Right kidney (tissue), 1 donor: ENCODE measurements at regions not wholly inside any gene's neighbourhood (a gene's known extent, or its start where the extent isn't known, plus 50 kb on each side); places are given as distances from the start of the nearest gene placed in this dataset.
"Not testable (repeated sequence)": the region's sequence is repeated elsewhere in the genome, so short reads cannot be mapped to it uniquely, and the experiment has no call there.

Experiments
- DNase-seq: peaks from one replicate; pipeline ENCODE4 v3.0.0-alpha.2; 2016

GRCh38 chr10:3571310-3571825 is 213.6 kb downstream of the KLF6 start:
- DNase-seq: no peak

GRCh38 chr10:3570855-3571266 is 214.1 kb downstream of the KLF6 start:
- no peak for DNase-seq

GRCh38 chr10:3570131-3570729 is 214.8 kb downstream of the KLF6 start:
- no peak for DNase-seq

- no peak for DNase-seq
Observed at GRCh38 chr10:3568983-3569382, 216.0 kb downstream of the KLF6 start.

- no peak for DNase-seq
Observed at GRCh38 chr10:3568392-3568791, 216.6 kb downstream of the KLF6 start.

- DNase-seq: no peak
Observed at GRCh38 chr10:3567291-3567963, 217.6 kb downstream of the KLF6 start.

- no peak for DNase-seq
Observed at GRCh38 chr10:3566627-3567026, 218.4 kb downstream of the KLF6 start.

GRCh38 chr10:3564346-3565002 is 220.5 kb downstream of the KLF6 start:
- DNase-seq: no peak

GRCh38 chr10:3563298-3563697 is 221.7 kb downstream of the KLF6 start:
- no peak for DNase-seq

- DNase-seq: not testable (repeated sequence)
Observed at GRCh38 chr10:3560628-3561027, 224.4 kb downstream of the KLF6 start.

GRCh38 chr10:3559527-3559926 is 225.5 kb downstream of the KLF6 start:
- DNase-seq: no peak

GRCh38 chr10:3559011-3559410 is 226.0 kb downstream of the KLF6 start:
- no peak for DNase-seq

- DNase-seq: not testable (repeated sequence)
Observed at GRCh38 chr10:3556191-3557017, 228.6 kb downstream of the KLF6 start.

- no peak for DNase-seq
Observed at GRCh38 chr10:3554121-3554522, 230.9 kb downstream of the KLF6 start.

- no peak for DNase-seq
Observed at GRCh38 chr10:3552281-3552680, 232.7 kb downstream of the KLF6 start.

- DNase-seq: no peak
Observed at GRCh38 chr10:3551761-3552160, 233.2 kb downstream of the KLF6 start.

- DNase-seq: no peak
Observed at GRCh38 chr10:3549118-3549517, 235.9 kb downstream of the KLF6 start.

GRCh38 chr10:3548702-3549101 is 236.3 kb downstream of the KLF6 start:
- DNase-seq: no peak

GRCh38 chr10:3548076-3548475 is 236.9 kb downstream of the KLF6 start:
- DNase-seq: no peak

- DNase-seq: no peak
Observed at GRCh38 chr10:3544561-3544960, 240.4 kb downstream of the KLF6 start.

- DNase-seq: no peak
Observed at GRCh38 chr10:3542185-3542611, 242.8 kb downstream of the KLF6 start.

- no peak for DNase-seq
Observed at GRCh38 chr10:3539696-3540383, 245.2 kb downstream of the KLF6 start.
